ENCODE measurements at regions not wholly inside any gene's neighbourhood (a gene's known extent, or its start where the extent isn't known, plus 50 kb on each side); places are given as distances from the start of the nearest gene placed in this dataset.

- no peak for TF ChIP-seq CREB5 (CRISPR knock-in tag; IDR thresholded peaks at IDR 0.05; ENCODE audit: low read depth)
- no peak for TF ChIP-seq PATZ1 (CRISPR knock-in tag; IDR thresholded peaks at IDR 0.05; ENCODE audit: borderline replicate concordance)
- TF ChIP-seq GLIS3 (CRISPR knock-in tag; IDR thresholded peaks at IDR 0.05), result no peak
These were observed 131.2 kb downstream of the ZNF280B start for GRCh38 chr22:22377335-22377734.
